HG03097 (cell line): ENCODE measurements at regions not wholly inside any gene's neighbourhood (a gene's known extent, or its start where the extent isn't known, plus 50 kb on each side); places are given as distances from the start of the nearest gene placed in this dataset.

Experiments
- ATAC-seq: cut with Tn5 transposase; IDR thresholded peaks from one replicate; pipeline ENCODE4 v1.9.1; 2021; ENCODE audit not compliant: unreplicated experiment, low FRiP score

DNA sequence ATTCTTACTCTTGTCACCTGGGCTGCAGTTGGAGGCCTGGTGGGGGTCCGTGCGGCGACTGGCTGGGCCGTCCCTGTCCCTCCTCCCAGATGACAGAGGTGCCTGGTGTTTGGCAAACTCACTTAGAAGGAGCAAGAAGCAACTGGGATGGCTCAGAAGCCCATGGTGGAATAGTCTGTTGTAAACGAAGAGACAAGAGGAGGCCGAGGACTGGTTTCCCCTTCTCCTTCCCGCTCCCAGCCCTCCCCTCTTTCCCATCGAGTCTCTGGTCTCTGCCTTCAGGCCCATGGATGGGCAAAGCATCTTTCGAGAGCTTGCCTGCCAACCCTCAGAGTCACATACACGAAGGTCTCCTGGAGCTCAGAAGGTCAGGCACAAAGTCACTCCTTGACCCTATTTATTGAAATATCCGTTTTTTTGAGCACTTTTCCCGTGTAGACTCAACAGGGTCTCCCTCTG, 364.4 kb downstream of the SEC14L1 start:
- no peak for ATAC-seq

DNA sequence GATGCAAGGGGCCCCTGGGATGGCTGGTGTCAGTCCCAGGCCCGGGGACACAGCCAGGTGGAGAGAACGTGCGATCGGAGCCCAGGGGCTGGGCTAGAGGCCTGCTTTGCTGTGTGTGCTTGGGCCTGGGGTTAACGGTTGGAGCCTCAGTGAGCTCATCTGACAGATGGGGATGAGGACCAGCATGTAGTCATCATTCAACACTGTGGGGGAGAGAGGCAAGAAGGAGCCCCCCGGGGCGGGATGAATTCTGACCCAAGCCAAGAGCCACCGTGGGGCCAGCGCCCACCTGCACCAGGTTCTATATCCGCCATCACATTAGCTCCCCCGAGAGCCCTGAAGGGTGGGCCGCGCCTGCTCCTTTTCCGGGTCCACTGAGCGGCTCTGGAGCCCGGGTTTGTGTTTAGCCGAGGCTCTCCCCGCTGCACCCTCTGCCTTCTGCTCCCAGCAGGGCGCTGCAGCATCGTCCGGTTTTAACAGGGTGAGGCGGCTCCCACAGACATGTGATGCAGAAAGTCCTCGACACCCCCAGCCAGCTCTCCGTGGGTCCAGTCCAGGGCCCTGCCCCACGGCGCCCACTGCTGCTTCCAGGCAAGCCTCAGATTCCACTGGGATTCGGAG, 365.7 kb downstream of the SEC14L1 start:
- no peak for ATAC-seq

DNA sequence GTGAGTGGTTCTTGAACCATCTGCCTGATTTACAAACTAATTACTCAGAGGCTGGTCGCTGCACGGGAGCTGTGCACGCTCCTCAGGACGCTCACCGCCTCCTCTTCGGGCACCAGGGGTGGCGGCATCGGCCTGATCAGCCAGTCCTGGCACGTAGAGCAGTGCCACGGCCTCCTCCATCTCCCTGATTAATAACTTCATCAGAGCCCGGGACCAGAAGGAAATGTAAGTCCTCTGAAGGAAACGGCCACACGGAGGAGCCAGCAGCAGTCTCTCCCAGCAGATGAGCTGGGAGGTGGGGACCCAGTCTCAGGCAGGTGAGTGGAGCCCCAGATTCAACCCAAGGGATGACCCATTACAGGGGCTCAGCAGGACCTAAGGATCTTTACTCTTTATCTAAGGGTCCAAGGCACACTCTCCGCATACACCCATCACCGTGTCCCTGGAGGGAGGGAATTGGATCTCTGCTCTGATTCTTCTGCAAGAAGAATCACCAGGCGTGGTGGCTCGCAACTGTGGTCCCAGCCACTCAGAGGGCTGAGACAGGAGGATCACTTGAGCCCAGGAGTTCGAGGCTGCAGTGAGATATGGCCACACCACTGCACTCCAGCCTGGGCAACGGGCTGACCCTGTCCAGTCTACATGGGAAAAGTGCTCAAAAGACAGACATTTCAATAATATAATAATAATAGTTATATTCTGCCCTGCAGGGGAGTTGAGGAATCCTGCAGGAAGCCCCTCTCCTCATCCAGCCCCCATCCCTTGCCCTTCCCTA, 366.5 kb downstream of the SEC14L1 start:
- no peak for ATAC-seq

DNA sequence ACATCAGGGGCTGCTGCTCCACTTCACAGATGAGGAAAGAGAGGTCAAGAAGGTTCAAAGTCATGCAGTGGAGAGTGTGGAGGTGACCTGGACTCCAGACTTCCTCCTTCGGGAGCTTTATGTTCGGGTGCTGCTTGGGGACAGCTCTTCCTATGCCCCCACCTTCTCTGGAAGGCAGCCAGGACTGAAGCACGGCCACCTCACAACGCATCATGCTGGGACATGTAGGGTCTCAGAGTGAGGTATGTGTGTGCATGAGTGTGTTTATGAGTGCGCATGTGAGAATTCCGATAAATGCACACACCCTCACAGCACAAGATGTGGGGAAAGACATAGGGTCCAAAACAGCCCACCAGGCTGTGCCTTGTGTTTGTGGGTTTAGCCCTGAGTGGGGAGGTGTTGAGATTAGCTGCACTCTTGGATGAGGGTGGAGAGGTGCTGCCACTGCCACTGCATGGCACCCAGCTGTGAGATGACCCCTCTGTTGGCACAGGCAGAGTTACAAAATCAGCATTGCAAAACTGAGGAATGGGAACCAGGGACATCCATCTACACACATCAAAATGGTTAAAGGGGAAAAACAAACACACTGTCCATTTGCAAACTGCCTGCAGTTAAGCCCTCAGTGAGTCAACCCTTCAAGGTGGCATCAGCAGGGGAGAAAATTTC, 367.4 kb downstream of the SEC14L1 start:
- no peak for ATAC-seq

DNA sequence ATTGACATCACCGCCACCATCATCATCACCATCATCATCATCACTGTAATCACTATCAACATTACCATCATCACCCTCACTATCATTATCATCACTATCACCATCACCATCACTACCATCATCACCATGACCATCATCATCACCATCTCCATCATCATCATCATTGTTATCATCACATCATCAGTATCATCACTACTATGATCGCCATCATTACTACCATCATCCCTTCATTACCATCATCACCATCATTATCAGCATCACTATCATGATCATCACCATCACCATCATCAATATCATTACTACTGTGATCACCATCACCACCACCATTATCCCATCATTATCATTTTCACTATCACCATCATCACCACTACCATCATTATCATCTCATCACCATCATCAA, 368.3 kb downstream of the SEC14L1 start:
- no peak for ATAC-seq

DNA sequence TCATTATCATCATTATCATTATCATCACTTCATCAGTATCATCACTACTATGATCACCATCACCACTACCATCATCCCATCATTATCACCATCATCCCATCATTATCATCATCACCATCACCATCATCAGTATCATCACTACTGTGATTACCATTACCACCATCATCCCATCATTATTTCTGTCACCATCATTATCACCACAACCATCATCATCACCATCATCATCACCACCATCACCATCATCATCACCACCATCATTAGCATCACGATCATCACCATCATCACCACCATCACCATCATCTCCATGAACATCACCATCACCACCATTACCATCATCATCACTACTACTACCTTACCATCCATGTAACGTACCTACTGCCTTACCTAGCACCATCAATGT, 368.8 kb downstream of the SEC14L1 start:
- no peak for ATAC-seq

GRCh38 chr17:77510133-77510796, 369.5 kb downstream of the SEC14L1 start:
- ATAC-seq = no peak

DNA sequence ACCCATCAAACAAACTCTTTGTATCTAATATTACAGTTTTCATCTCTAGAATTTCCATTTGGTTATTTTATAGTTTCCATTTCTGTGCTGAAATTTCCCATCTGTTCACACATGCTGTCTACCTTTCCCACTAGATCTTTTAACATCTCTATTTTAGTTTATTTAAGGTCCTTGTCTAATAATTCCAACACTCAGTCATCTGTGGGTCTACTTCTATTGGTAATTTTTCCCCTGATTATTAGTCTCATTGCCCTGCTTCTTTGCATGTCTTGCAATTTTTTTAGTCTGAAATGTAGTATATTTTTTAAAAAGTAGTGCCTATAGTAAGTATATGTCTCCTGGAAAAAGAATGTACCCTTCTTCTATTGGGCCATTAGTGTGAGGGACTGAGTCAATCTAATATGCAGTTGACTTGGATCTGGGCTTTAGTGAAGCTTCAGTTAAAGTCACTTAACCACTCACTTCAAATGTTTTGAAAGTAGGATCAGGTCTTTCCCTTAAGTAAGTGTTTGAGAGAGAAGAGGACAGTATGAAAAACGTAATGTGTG, 370.8 kb downstream of the SEC14L1 start:
- ATAC-seq = no peak

DNA sequence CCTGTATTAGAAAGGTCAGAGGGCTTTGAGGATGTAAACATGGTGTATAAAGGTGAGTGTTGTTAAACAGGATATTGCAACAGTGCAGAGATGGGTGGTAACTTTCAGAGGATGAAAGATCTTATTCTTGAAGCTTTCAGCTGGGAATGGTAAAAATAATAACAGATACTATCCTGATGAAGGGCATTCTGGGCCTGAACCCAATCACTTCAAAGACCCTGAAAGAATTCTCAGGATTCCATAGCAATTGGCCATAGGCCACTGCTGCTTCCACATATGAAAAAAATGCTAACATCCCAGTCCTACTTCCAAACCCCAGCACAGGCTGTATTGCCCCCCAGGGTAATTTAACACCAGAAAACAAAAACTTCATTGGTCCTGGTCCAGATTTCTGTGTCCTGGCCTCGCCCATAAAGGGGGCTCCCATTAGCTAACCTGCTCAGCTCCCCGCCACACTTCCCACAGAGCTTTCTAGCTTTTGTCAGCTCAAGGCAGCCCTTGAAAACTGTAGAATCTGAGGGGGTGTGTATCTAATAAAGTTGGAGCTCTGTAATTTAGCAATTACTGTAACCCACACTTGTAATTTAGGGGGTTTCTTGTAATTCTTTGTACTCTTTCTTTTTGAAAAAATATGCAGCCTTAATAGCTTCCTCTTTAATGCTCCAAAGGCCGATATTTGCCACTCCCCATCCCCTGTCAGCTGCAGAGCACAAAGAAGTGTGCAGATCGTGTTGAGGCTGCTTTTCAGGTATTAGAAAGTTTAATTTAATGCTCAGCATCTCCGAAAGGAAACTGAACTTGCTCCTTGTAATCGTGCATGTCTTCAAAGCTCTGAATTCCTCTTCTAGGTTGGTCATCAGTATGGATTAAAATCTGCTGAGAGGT, 371.5 kb downstream of the SEC14L1 start:
- no peak for ATAC-seq

- no peak for ATAC-seq
Measured at GRCh38 chr17:77513045-77513444, 372.3 kb downstream of the SEC14L1 start.

- ATAC-seq = no peak
Measured at GRCh38 chr17:77515227-77515626, 374.5 kb downstream of the SEC14L1 start.

GRCh38 chr17:77516902-77517301, 376.1 kb downstream of the SEC14L1 start:
- ATAC-seq = no peak

GRCh38 chr17:77521076-77521475, 380.3 kb downstream of the SEC14L1 start:
- no peak for ATAC-seq

DNA sequence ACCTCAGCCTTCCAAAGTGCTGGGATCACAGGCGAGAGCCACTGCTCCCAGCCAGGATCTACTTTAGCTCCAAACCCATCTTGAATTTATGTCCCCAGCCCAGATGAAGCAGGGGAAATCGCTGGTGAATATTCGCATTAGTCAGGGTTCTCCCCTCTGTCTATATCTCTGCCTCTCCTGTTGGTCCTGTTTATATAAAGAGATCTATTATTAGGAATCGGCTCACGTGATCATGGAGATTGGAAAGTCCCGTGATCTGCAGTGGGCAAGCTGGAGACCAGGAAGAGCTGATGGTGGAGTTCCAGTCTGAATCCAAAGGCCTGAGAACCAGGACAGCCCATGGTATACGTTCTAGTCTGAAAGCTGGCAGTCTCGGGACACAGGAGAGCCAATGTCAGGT, 382.8 kb downstream of the SEC14L1 start:
- no peak for ATAC-seq

GRCh38 chr17:77526259-77526711, 385.5 kb downstream of the SEC14L1 start:
- ATAC-seq = no peak

GRCh38 chr17:77526728-77527350, 386.1 kb downstream of the SEC14L1 start:
- ATAC-seq = no peak

GRCh38 chr17:77527409-77527808, 386.6 kb downstream of the SEC14L1 start:
- ATAC-seq = no peak

GRCh38 chr17:77527836-77528505, 387.2 kb downstream of the SEC14L1 start:
- no peak for ATAC-seq
